HL-60 (cell line): ENCODE measurements at regions not wholly inside any gene's neighbourhood (a gene's known extent, or its start where the extent isn't known, plus 50 kb on each side); places are given as distances from the start of the nearest gene placed in this dataset.

ENCODE experiments used
- DNase-seq, 2 experiments: peaks; one replicate each; pipeline ENCODE4 v3.0.0-alpha.2; 2010 to 2020; ENCODE audit warnings: low read depth in 1 of 2, low spot score in 1 of 2
- H3K27ac ChIP-seq: fragments of 250-450 bp; sonication (Bioruptor Pico); replicated peaks from 2 replicates; pipeline ENCODE4 v1.5.1; 2020; ENCODE audit warnings: mild to moderate bottlenecking, moderate library complexity
- H3K27me3 ChIP-seq: fragments of 250-450 bp; sonication (Bioruptor Pico); 2 replicates; pipeline ENCODE4 v1.5.1; 2021; ENCODE audit warnings: mild to moderate bottlenecking, moderate library complexity; ENCODE audit not compliant: insufficient read depth, poor library complexity, severe bottlenecking
- H3K4me3 ChIP-seq: replicated peaks from 2 replicates; pipeline ENCODE4 v1.5.1; 2011; ENCODE audit warnings: mild to moderate bottlenecking, control low read depth, low read length; ENCODE audit not compliant: insufficient read depth
- CTCF ChIP-seq: IDR thresholded peaks from one replicate; pipeline ENCODE4 v1.5.1; 2011; ENCODE audit warnings: low read length, control low read depth, inconsistent platforms; ENCODE audit not compliant: insufficient read depth
- GABPA ChIP-seq: IDR thresholded peaks from 2 replicates; pipeline ENCODE4 v1.6.1; 2012; ENCODE audit warnings: low read depth
- POLR2AphosphoS5 ChIP-seq: IDR thresholded peaks from 2 replicates; pipeline ENCODE4 v1.6.1; 2012; ENCODE audit warnings: low read depth
- REST ChIP-seq: IDR thresholded peaks from 2 replicates; pipeline ENCODE4 v1.6.1; 2012; ENCODE audit warnings: low read depth; ENCODE audit not compliant: insufficient replicate concordance
- SPI1 ChIP-seq: IDR thresholded peaks from 2 replicates; pipeline ENCODE4 v1.6.1; 2012; ENCODE audit warnings: low read depth, mild to moderate bottlenecking, borderline replicate concordance

- TF ChIP-seq CTCF = no peak
- no peak for TF ChIP-seq REST
- TF ChIP-seq SPI1 = no peak
- TF ChIP-seq GABPA = no peak
- TF ChIP-seq POLR2AphosphoS5 = no peak
- Histone ChIP-seq H3K4me3 (no peak overlapping the region), H3K27ac (no peak overlapping the region), H3K27me3 (no peaks in the 10 kb centered on the region)
- no peak for DNase-seq
These were observed 151.3 kb upstream of the TRPC7 start for GRCh38 chr5:136516637-136517036.

GRCh38 chr5:136513430-136513829 is 148.1 kb upstream of the TRPC7 start:
- H3K27me3 ChIP-seq = no peaks in the 10 kb centered on the region
- H3K27ac ChIP-seq = no peak overlapping the region
- DNase-seq = no peak
- no peak for TF ChIP-seq SPI1
- TF ChIP-seq GABPA = no peak
- no peak for TF ChIP-seq CTCF
- TF ChIP-seq POLR2AphosphoS5 = no peak
- TF ChIP-seq REST = no peak
- no peak overlapping the region for H3K4me3 ChIP-seq

- Histone ChIP-seq H3K27ac (no peak overlapping the region), H3K27me3 (no peaks in the 10 kb centered on the region), H3K4me3 (no peak overlapping the region)
- no peak for DNase-seq
- TF ChIP-seq SPI1 (no peak), REST (no peak)
These were observed 145.7 kb upstream of the TRPC7 start for GRCh38 chr5:136511046-136511445.

GRCh38 chr5:136510481-136510880 is 145.1 kb upstream of the TRPC7 start:
- no peak overlapping the region for H3K4me3 ChIP-seq
- TF ChIP-seq REST (no peak), CTCF (no peak), SPI1 (no peak), GABPA (no peak), POLR2AphosphoS5 (no peak)
- DNase-seq = no peak
- H3K27me3 ChIP-seq = no peaks in the 10 kb centered on the region
- H3K27ac ChIP-seq = no peak overlapping the region
